Activated naive CD4-positive, alpha-beta T cell treated with anti-CD3 and anti-CD28 coated beads, Interleukin-2, amount 50 U/mL, for 16 hours (primary cell): ENCODE measurements at regions not wholly inside any gene's neighbourhood (a gene's known extent, or its start where the extent isn't known, plus 50 kb on each side); places are given as distances from the start of the nearest gene placed in this dataset.
"Not testable (repeated sequence)": the region's sequence is repeated elsewhere in the genome, so short reads cannot be mapped to it uniquely, and the experiment has no call there.

ENCODE experiments used
- DNase-seq: peaks from one replicate; pipeline ENCODE4 v3.0.0-alpha.2; 2020

GRCh38 chr2:19198381-19198780 is 160.0 kb downstream of the OSR1 start:
- no peak for DNase-seq

- DNase-seq = no peak
Measured at GRCh38 chr2:19195661-19196060, 162.8 kb downstream of the OSR1 start.

GRCh38 chr2:19189391-19189790 is 169.0 kb downstream of the OSR1 start:
- no peak for DNase-seq

GRCh38 chr2:19187323-19188020 is 171.0 kb downstream of the OSR1 start:
- DNase-seq = no peak

GRCh38 chr2:19185086-19185485 is 173.3 kb downstream of the OSR1 start:
- no peak for DNase-seq

- DNase-seq = no peak
Measured at GRCh38 chr2:19178175-19178574, 180.2 kb downstream of the OSR1 start.

GRCh38 chr2:19176977-19177376 is 181.4 kb downstream of the OSR1 start:
- no peak for DNase-seq

GRCh38 chr2:19176172-19176852 is 182.1 kb downstream of the OSR1 start:
- DNase-seq = no peak

GRCh38 chr2:19174176-19174575 is 184.2 kb downstream of the OSR1 start:
- DNase-seq = no peak

- no peak for DNase-seq
Measured at GRCh38 chr2:19171409-19171808, 187.0 kb downstream of the OSR1 start.

- DNase-seq = no peak
Measured at GRCh38 chr2:19169134-19169768, 189.2 kb downstream of the OSR1 start.

- DNase-seq = not testable (repeated sequence)
Measured at GRCh38 chr2:19164099-19164498, 194.3 kb downstream of the OSR1 start.

GRCh38 chr2:19158896-19159295 is 199.5 kb downstream of the OSR1 start:
- DNase-seq = no peak

GRCh38 chr2:19158211-19158610 is 200.2 kb downstream of the OSR1 start:
- DNase-seq = no peak

GRCh38 chr2:19156646-19157045 is 201.8 kb downstream of the OSR1 start:
- no peak for DNase-seq

GRCh38 chr2:19150726-19151125 is 207.7 kb downstream of the OSR1 start:
- no peak for DNase-seq

GRCh38 chr2:19146867-19147266 is 211.6 kb downstream of the OSR1 start:
- no peak for DNase-seq

- DNase-seq = no peak
Measured at GRCh38 chr2:19141234-19142004, 217.0 kb downstream of the OSR1 start.

GRCh38 chr2:19140463-19141208 is 217.8 kb downstream of the OSR1 start:
- no peak for DNase-seq

- no peak for DNase-seq
Measured at GRCh38 chr2:19139386-19139785, 219.0 kb downstream of the OSR1 start.

GRCh38 chr2:19138264-19138825 is 220.1 kb downstream of the OSR1 start:
- no peak for DNase-seq

- DNase-seq = no peak
Measured at GRCh38 chr2:19137433-19137832, 221.0 kb downstream of the OSR1 start.
